ENCODE measurements at regions not wholly inside any gene's neighbourhood (a gene's known extent, or its start where the extent isn't known, plus 50 kb on each side); places are given as distances from the start of the nearest gene placed in this dataset.
"Not testable (repeated sequence)": the region's sequence is repeated elsewhere in the genome, so short reads cannot be mapped to it uniquely, and the experiment has no call there.

DNA sequence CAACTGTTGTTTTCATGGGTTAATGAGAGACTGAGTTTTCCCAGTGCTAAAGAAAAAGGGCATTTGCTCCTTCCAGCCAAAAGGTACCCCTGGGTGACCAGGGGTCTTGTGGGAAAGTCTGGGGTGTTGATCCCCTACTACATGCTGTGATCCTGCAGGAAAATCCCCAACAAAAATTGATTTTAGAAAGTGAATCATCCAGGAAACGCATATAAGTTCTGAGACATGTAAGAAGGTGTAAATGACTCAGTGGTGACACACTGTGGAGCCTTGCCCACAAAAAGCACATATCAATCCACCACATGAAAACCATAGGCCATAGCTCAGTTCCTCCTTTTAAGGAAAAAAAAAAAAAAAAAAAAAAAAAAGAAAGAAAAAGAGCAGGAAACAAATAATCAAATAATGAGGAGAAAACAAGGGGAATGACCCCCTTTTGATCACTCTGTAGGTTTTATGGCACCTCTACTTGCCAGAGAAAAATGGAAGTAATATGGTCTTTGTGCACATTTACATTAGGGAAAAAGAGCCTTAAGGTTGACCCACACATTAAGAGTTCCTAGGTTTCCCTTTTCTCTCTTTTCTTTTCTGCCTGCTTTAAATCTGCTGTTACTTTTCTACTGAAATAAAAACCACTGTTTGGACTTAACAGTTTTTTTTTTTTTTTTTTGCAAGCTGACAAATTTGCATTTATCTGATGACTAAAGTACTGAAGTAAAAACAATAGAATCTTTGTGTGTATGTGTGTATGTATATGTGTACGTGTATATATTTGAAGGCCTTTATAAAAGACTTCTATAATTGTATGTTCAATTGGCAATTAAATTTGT, 386.0 kb downstream of the KIF20B start:
- DNase-seq, result no peak
- H3K36me3 ChIP-seq, result no peaks in the 10 kb centered on the region
- 48 to 77% (median 62%) methylated on average over 1 to 2 of the region's 2 CpGs for WGBS, 5 donors
- no peaks in the 10 kb centered on the region for H3K27me3 ChIP-seq
- H3K4me1 ChIP-seq, result no peaks in the 10 kb centered on the region
- no peak overlapping the region for H3K27ac ChIP-seq
- intact Hi-C loops (cut with DNase I; ENCODE audit: low total_unique reads), result no loop called here
- no peaks in the 10 kb centered on the region for H3K9me3 ChIP-seq
- TF ChIP-seq POLR2AphosphoS5 (IDR thresholded peaks at IDR 0.05) (no peak), POLR2A (IDR thresholded peaks at IDR 0.05) (no peak), EP300 (IDR thresholded peaks at IDR 0.05) (no peak)
- TF ChIP-seq, protein P1, sequence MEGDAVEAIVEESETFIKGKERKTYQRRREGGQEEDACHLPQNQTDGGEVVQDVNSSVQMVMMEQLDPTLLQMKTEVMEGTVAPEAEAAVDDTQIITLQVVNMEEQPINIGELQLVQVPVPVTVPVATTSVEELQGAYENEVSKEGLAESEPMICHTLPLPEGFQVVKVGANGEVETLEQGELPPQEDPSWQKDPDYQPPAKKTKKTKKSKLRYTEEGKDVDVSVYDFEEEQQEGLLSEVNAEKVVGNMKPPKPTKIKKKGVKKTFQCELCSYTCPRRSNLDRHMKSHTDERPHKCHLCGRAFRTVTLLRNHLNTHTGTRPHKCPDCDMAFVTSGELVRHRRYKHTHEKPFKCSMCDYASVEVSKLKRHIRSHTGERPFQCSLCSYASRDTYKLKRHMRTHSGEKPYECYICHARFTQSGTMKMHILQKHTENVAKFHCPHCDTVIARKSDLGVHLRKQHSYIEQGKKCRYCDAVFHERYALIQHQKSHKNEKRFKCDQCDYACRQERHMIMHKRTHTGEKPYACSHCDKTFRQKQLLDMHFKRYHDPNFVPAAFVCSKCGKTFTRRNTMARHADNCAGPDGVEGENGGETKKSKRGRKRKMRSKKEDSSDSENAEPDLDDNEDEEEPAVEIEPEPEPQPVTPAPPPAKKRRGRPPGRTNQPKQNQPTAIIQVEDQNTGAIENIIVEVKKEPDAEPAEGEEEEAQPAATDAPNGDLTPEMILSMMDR (IDR thresholded peaks at IDR 0.05), result no peak
- H3K4me3 ChIP-seq, result no peak overlapping the region

DNA sequence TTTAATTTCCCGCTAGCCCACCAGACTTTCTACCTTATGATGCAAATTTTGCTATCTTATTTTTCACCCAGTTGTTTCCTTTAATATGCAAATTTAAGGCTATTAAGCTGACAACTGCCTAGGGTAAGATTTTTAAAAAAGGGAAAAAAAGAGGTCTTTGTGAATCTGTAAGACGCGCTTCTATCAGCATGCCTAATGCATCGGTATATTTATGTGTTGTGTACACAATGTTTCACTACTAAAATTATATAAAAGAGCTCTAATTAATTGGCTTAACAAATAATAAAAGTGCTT, 386.6 kb downstream of the KIF20B start:
- 89 to 96% (median 90%) methylated on average over 4 of the region's 4 CpGs for WGBS, 5 donors
- Histone ChIP-seq H3K9me3 (no peaks in the 10 kb centered on the region), H3K27ac (no peak overlapping the region), H3K4me1 (no peaks in the 10 kb centered on the region), H3K27me3 (no peaks in the 10 kb centered on the region), H3K36me3 (no peaks in the 10 kb centered on the region), H3K4me3 (no peak overlapping the region)
- DNase-seq, result no peak
- TF ChIP-seq, protein P1 (IDR thresholded peaks at IDR 0.05), result no peak
- TF ChIP-seq EP300 (IDR thresholded peaks at IDR 0.05) (no peak), POLR2AphosphoS5 (IDR thresholded peaks at IDR 0.05) (no peak), POLR2A (IDR thresholded peaks at IDR 0.05) (no peak)
- intact Hi-C loops (cut with DNase I; ENCODE audit: low total_unique reads), result no loop called here

DNA sequence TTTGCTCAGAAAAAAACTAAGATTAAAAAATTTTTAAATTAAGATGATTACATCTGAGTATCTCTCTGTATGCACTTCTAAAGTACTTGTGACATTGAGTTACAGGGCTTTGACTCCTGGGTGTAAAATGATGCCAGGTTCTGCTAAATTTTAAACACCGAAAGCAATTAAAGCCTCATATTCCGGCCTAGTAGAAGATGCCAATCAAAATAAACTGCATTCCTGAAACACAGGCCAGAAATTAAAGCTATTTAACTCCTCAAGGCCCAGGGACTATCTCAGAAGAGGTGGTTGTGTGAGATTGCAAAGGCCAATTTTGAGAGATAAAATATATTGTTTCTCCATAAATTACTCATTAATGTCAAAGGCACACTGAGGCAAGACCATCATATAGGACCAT, 388.3 kb downstream of the KIF20B start:
- WGBS, 5 donors, result 35 to 44% (median 40%) methylated on average over 2 of the region's 2 CpGs
- Histone ChIP-seq H3K36me3 (no peaks in the 10 kb centered on the region), H3K9me3 (no peaks in the 10 kb centered on the region), H3K27me3 (no peaks in the 10 kb centered on the region), H3K4me3 (no peak overlapping the region), H3K27ac (no peak overlapping the region), H3K4me1 (no peaks in the 10 kb centered on the region)
- no peak for DNase-seq
- TF ChIP-seq POLR2AphosphoS5 (IDR thresholded peaks at IDR 0.05) (no peak), POLR2A (IDR thresholded peaks at IDR 0.05) (no peak), EP300 (IDR thresholded peaks at IDR 0.05) (no peak)
- TF ChIP-seq, protein P1 (IDR thresholded peaks at IDR 0.05), result no peak
- intact Hi-C loops (cut with DNase I; ENCODE audit: low total_unique reads), result no loop called here

DNA sequence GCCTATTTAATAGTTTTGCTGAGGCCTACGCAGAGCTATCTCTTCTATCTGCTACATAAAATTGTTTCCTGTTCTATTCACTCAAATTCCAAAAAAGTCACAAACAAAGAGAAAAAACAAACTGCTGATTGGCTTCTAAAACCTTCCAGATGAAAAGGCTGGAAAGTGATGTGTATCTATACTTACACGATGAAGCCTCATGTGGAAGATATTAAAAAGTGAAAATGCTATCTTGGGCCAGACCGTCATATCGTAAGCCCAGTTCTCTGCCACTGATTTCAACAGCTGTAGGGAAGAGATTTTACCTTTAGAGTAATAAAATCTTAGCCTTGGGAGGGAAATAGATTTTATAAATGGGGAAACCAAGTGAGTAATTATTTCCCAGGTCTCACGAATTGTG, 394.8 kb downstream of the KIF20B start:
- H3K27me3 ChIP-seq, result no peaks in the 10 kb centered on the region
- H3K4me3 ChIP-seq, result no peak overlapping the region
- H3K36me3 ChIP-seq, result no peaks in the 10 kb centered on the region
- no peak for TF ChIP-seq EP300 (IDR thresholded peaks at IDR 0.05)
- no peak for TF ChIP-seq POLR2AphosphoS5 (IDR thresholded peaks at IDR 0.05)
- TF ChIP-seq POLR2A (IDR thresholded peaks at IDR 0.05), result no peak
- TF ChIP-seq, protein P1 (IDR thresholded peaks at IDR 0.05), result no peak
- no peak for DNase-seq
- H3K27ac ChIP-seq, result no peak overlapping the region
- WGBS, 5 donors, result 69 to 92% (median 71%) methylated on average over 5 of the region's 5 CpGs
- H3K9me3 ChIP-seq, result no peaks in the 10 kb centered on the region
- intact Hi-C loops (cut with DNase I; ENCODE audit: low total_unique reads), result no loop called here
- H3K4me1 ChIP-seq, result no peaks in the 10 kb centered on the region

DNA sequence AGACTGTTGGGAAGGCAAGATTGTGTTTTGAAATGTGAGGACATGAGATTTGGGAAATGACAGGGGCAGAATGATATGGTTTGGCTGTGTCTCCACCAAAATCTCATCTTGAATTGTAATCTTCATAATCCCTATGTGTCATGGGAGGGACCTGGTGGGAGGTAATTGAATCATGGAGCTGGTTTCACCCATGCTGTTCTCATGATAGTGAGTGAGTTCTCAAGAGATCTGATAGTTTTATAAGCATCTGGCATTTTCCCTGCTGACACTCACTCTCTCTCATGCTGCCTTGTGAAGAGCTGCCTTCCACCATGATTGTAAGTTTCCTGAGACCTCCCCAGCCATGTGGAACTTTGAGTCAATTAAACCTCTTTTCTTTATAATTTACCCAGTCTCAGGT, 406.2 kb downstream of the KIF20B start:
- H3K36me3 ChIP-seq; H3K27me3 ChIP-seq; H3K27ac ChIP-seq; H3K4me3 ChIP-seq; H3K9me3 ChIP-seq; DNase-seq; intact Hi-C loops (cut with DNase I; ENCODE audit: low total_unique reads); H3K4me1 ChIP-seq: not testable (repeated sequence)
